GM13977 (cell line): ENCODE measurements at regions not wholly inside any gene's neighbourhood (a gene's known extent, or its start where the extent isn't known, plus 50 kb on each side); places are given as distances from the start of the nearest gene placed in this dataset.

ENCODE experiments used
- DNase-seq: peaks from one replicate; pipeline ENCODE4 v3.0.0; 2012; ENCODE audit warnings: low spot score
- in situ Hi-C: fragments of 300-500 bp; cut with MboI; formaldehyde crosslinking; loops from one replicate; pipeline ENCODE4 v1.12.0; 2022; ENCODE audit warnings: low sequenced_read_pairs, low pct_unique_long_range_greater_than_20kb, mixed read lengths, inconsistent platforms; ENCODE audit not compliant: unreplicated experiment
- TF ChIP-seq, protein P1 (sequence below): IDR thresholded peaks from 2 replicates; pipeline ENCODE4 v1.5.1; 2012; ENCODE audit warnings: mild to moderate bottlenecking, control low read depth; ENCODE audit not compliant: insufficient read depth; ENCODE audit errors: extremely low read depth, missing control alignments

DNA sequence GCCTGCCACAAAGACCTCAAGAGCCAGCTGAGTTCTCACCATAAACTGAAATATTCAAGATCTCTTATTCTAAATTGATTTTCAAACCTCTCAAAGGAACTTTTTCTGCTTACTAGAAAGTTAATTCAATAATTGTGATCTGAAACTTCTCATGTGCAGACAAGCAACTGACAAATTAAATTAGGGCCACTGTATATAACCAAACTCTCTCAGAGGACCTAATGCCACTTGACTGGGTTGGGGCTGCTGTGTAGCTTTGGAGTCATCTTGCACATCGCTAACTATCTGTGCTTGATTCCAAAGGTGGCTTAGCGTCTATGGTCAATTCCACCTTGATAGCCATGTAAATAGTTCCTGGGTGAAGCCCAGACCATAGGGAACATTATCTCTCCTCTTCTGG lies 345.2 kb downstream of the GPR37 start:
- in situ Hi-C loops = no loop called here
- TF ChIP-seq, protein P1, sequence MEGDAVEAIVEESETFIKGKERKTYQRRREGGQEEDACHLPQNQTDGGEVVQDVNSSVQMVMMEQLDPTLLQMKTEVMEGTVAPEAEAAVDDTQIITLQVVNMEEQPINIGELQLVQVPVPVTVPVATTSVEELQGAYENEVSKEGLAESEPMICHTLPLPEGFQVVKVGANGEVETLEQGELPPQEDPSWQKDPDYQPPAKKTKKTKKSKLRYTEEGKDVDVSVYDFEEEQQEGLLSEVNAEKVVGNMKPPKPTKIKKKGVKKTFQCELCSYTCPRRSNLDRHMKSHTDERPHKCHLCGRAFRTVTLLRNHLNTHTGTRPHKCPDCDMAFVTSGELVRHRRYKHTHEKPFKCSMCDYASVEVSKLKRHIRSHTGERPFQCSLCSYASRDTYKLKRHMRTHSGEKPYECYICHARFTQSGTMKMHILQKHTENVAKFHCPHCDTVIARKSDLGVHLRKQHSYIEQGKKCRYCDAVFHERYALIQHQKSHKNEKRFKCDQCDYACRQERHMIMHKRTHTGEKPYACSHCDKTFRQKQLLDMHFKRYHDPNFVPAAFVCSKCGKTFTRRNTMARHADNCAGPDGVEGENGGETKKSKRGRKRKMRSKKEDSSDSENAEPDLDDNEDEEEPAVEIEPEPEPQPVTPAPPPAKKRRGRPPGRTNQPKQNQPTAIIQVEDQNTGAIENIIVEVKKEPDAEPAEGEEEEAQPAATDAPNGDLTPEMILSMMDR = no peak
- DNase-seq = no peak

DNA sequence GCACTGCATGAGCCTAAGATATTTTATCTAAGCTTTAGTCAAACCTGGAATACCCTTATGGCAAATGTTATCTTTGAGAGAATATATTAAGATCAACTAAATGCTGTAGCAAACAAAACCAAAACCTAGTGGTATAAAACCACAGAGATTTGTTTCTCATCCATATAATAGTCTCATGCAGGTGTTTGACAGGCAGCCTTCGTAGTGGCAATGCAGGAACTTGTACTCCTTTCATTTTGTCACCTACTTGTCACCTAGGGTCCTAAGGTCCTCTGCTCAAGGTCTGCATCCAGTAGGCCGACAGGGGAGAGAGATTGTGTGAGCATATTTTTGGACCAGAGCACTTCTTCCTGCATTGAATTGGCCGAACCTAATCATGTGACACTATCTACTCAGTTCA lies 352.6 kb downstream of the GPR37 start:
- no peak for DNase-seq
- TF ChIP-seq, protein P1 = no peak
- in situ Hi-C loops = no loop called here

DNA sequence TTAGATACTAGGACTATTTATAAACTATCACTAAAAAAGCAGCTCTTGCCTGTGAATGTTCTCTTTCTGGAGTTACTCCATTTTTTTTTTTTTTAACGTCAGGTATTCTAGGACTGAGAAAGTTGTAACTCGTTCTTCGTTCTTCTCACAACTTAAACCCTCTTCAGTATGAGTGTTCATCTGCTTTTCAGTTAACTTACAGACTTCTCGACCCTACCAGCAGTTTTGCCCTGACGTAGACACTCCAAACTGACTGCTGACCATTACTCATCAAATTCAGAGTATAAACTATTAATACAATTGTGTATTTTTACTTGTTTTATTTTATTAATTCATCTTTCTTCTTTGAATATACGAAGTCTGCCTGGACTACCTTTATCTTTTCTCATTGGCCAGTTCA lies 353.1 kb downstream of the GPR37 start:
- TF ChIP-seq, protein P1 = no peak
- in situ Hi-C loops = no loop called here
- no peak for DNase-seq

- in situ Hi-C loops = no loop called here
- TF ChIP-seq, protein P1 = no peak
- DNase-seq = no peak
Measured at GRCh38 chr7:124411796-124412195, 353.8 kb downstream of the GPR37 start.

DNA sequence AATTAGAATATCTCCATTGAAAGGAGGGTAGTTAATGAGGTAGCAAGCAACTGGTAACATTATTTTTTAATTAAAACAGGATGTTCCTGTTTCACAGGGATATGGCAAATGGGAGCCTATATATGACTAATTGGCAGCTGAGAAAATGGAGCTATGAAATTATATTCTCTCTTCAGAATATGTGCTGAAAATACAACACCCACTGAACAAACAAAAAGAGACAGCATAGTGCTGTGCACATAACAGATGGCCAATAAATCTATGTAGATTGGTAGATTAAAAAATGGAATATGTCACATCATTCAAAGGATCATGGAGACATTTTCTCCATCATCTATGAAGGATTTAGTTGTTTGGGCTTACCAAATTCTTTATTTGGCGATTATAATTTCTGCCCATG lies 362.0 kb downstream of the GPR37 start:
- no peak for DNase-seq
- TF ChIP-seq, protein P1 = no peak
- in situ Hi-C loops = no loop called here

DNA sequence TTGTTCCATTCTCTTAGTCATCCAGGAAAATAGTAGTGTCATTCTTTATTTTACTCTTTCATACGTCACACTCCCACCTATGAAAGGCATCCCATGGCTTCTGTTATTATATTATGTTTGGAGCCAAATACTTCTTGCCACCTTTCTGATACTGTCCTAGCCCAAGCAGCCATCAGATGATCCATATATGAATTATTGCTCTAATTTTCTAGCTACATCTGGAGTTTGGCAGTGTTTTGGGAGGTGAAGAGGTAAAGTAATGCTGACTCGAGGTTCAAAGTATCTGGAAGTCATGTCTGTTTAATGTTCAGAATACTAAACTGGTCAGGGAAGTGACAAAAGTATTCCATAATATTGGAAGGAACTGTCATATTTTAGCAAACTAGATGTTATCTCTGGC lies 362.5 kb downstream of the GPR37 start:
- in situ Hi-C loops = no loop called here
- TF ChIP-seq, protein P1 = no peak
- no peak for DNase-seq

DNA sequence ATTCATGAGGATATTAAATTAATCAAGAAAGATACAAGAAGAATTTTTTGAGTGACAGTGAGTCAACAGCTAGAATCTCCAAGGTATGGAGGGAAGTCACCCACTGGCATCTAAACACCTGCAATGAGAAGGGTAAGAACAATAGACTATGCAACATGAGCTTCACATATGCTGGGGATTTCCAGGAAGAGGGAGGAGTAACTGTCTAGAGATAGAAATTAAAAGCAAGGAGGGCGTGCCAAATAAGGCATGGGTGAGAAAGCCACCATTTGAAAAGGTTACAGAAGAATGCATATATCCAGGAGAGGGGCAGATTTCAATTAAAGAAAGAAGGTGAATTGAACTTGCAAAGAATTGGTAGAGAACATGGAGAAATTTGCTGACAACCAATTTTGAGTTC lies 365.7 kb downstream of the GPR37 start:
- TF ChIP-seq, protein P1 = no peak
- peak; percentile 4 for DNase-seq
- in situ Hi-C loops = no loop called here
